SK-N-SH (cell line): ENCODE measurements at regions not wholly inside any gene's neighbourhood (a gene's known extent, or its start where the extent isn't known, plus 50 kb on each side); places are given as distances from the start of the nearest gene placed in this dataset.

Source experiments
- CTCF ChIA-PET: fragments of 300-600, 350-600 bp; formaldehyde crosslinking; extraction: SDS; loops from one replicate; lab custom pipeline; 2021; lab: Yijun Ruan, JAX
- POLR2A ChIA-PET: fragments of 350-600 bp; sonication (Branson Sonifier 250); formaldehyde crosslinking; extraction: SDS; loops from one replicate; lab custom pipeline; 2020; ENCODE audit warnings: antibody characterized with exemption, inconsistent platforms; lab: Yijun Ruan, JAX
- DNase-seq: peaks from one replicate; pipeline ENCODE4 v3.0.0; 2012
- H2AFZ ChIP-seq: fragments of 200-600 bp; sonication (generic); 2 replicates; pipeline ENCODE4 v1.8.1; 2016; ENCODE audit warnings: antibody characterized with exemption, mild to moderate bottlenecking, low read depth
- H3F3A ChIP-seq: fragments of 200-600 bp; sonication (generic); replicated peaks from 2 replicates; pipeline ENCODE3; 2016; ENCODE audit warnings: antibody characterized with exemption, mild to moderate bottlenecking; ENCODE audit not compliant: insufficient read depth
- H3K27ac ChIP-seq, 2 experiments: fragments of 200-500 bp in 1 of 2; fragments of 200-600 bp in 1 of 2; sonication (Bioruptor generic) in 1 of 2; sonication (generic), shearing (Covaris generic) in 1 of 2; 2 replicates each; pipeline versions ENCODE4 v1.5.1 to v1.6.1; 2014 to 2016; ENCODE audit warnings: low read depth in 2 of 2, inconsistent platforms in 1 of 2, low read length in 1 of 2, mild to moderate bottlenecking in 1 of 2, mixed read lengths in 1 of 2
- H3K27me3 ChIP-seq: fragments of 200-600 bp; sonication (generic), shearing (Covaris generic); 2 replicates; pipeline ENCODE4 v1.6.1; 2016; ENCODE audit warnings: mixed run types; ENCODE audit not compliant: insufficient read depth
- H3K36me3 ChIP-seq, 2 experiments: fragments of 200-500 bp in 1 of 2; fragments of 200-600 bp in 1 of 2; sonication (Bioruptor generic) in 1 of 2; sonication (generic) in 1 of 2; replicated peaks in 1 of 2; 2 replicates each; pipeline versions ENCODE3 to v1.5.1; 2014 to 2016; ENCODE audit warnings: low read length in 1 of 2, mild to moderate bottlenecking in 1 of 2; ENCODE audit not compliant: insufficient read depth in 2 of 2, control insufficient read depth in 1 of 2
- H3K4me1 ChIP-seq, 2 experiments: fragments of 200-500 bp in 1 of 2; fragments of 200-600 bp in 1 of 2; sonication (Bioruptor generic) in 1 of 2; sonication (generic), shearing (Covaris generic) in 1 of 2; 2 replicates each; pipeline versions ENCODE4 v1.5.1 to v1.6.1; 2014 to 2016; ENCODE audit warnings: low read depth in 1 of 2, low read length in 1 of 2, mixed run types in 1 of 2; ENCODE audit not compliant: insufficient read depth in 2 of 2, control insufficient read depth in 1 of 2
- H3K4me2 ChIP-seq: fragments of 200-600 bp; sonication (generic), shearing (Covaris generic); 2 replicates; pipeline ENCODE4 v1.6.1; 2017; ENCODE audit warnings: mixed run types
- H3K4me3 ChIP-seq, 2 experiments: fragments of 200-500 bp in 1 of 2; fragments of 200-600 bp in 1 of 2; sonication (Bioruptor generic) in 1 of 2; sonication (generic), shearing (Covaris generic) in 1 of 2; 2 replicates each; pipeline versions ENCODE4 v1.5.1 to v1.8.1; 2014 to 2016; ENCODE audit warnings: low read depth in 2 of 2, inconsistent platforms in 1 of 2, low read length in 1 of 2, mild to moderate bottlenecking in 1 of 2, mixed read lengths in 1 of 2, moderate library complexity in 1 of 2
- H3K79me2 ChIP-seq: fragments of 200-600 bp; sonication (generic); 2 replicates; pipeline ENCODE4 v1.8.1; 2017; ENCODE audit warnings: mild to moderate bottlenecking; ENCODE audit not compliant: insufficient read depth
- H3K9ac ChIP-seq: fragments of 200-600 bp; sonication (generic); 2 replicates; pipeline ENCODE4 v1.6.1; 2017; ENCODE audit warnings: mixed run types
- H3K9me2 ChIP-seq: fragments of 200-600 bp; sonication (generic); 2 replicates; pipeline ENCODE4 v1.6.1; 2017; ENCODE audit warnings: mixed run types
- H3K9me3 ChIP-seq: fragments of 200-600 bp; sonication (generic); 2 replicates; pipeline ENCODE4 v1.6.1; 2017; ENCODE audit warnings: mixed run types, mild to moderate bottlenecking, moderate library complexity
- H4K20me1 ChIP-seq: fragments of 200-600 bp; sonication (generic); 2 replicates; pipeline ENCODE4 v1.6.1; 2017; ENCODE audit warnings: mild to moderate bottlenecking, mixed run types; ENCODE audit not compliant: insufficient read depth
- CTCF ChIP-seq: fragments of 200-600 bp; sonication (generic); IDR thresholded peaks from 2 replicates; pipeline ENCODE4 v1.6.1; 2017; ENCODE audit warnings: antibody characterized with exemption, mild to moderate bottlenecking, moderate library complexity
- FOXJ3 ChIP-seq: sonication (generic); formaldehyde crosslinking; IDR thresholded peaks from 2 replicates; pipeline ENCODE4 v1.5.1; 2020; ENCODE audit warnings: mild to moderate bottlenecking, missing genetic modification reagents
- GATA2 ChIP-seq: sonication (generic); formaldehyde crosslinking; IDR thresholded peaks from 2 replicates; pipeline ENCODE4 v1.5.0; 2020; ENCODE audit warnings: mild to moderate bottlenecking, missing genetic modification reagents
- JUND ChIP-seq: IDR thresholded peaks from 2 replicates; pipeline ENCODE4 v1.4.0; 2012
- MAX ChIP-seq: IDR thresholded peaks from 2 replicates; pipeline ENCODE4 v1.4.0; 2012; ENCODE audit warnings: low read depth
- MXI1 ChIP-seq: IDR thresholded peaks from 2 replicates; pipeline ENCODE4 v1.6.1; 2012; ENCODE audit warnings: mild to moderate bottlenecking, low read depth, low read length, improper control_type of control experiment
- NFIC ChIP-seq: IDR thresholded peaks from 2 replicates; pipeline ENCODE4 v1.4.0; 2012; ENCODE audit warnings: borderline replicate concordance
- PBX3 ChIP-seq: IDR thresholded peaks from 2 replicates; pipeline ENCODE4; 2012
- POLR2AphosphoS5 ChIP-seq: IDR thresholded peaks from 2 replicates; pipeline ENCODE4 v1.6.1; 2012; ENCODE audit warnings: low read depth, low read length
- RCOR1 ChIP-seq: fragments of 150-350 bp; IDR thresholded peaks from 2 replicates; pipeline ENCODE4 v1.6.1; 2017; ENCODE audit warnings: antibody characterized with exemption, low read length
- TAF1 ChIP-seq: IDR thresholded peaks from 2 replicates; pipeline ENCODE4 v1.6.1; 2012; ENCODE audit warnings: low read depth, mild to moderate bottlenecking, low read length, moderate library complexity, borderline replicate concordance
- TEAD4 ChIP-seq: IDR thresholded peaks from 2 replicates; pipeline ENCODE4 v1.4.0; 2012; ENCODE audit warnings: mild to moderate bottlenecking, borderline replicate concordance; ENCODE audit not compliant: insufficient read depth
- USF2 ChIP-seq: fragments of 150-350 bp; IDR thresholded peaks from 2 replicates; pipeline ENCODE4 v1.6.1; 2017; ENCODE audit warnings: antibody characterized with exemption, low read length, low read depth, borderline replicate concordance
- YY1 ChIP-seq: IDR thresholded peaks from 2 replicates; pipeline ENCODE4 v1.4.0; 2012; ENCODE audit warnings: low read depth, mild to moderate bottlenecking
- WGBS: methylation state at CpG from one replicate; pipeline ENCODE4 v1.1.6; 2017; ENCODE audit warnings: low lambda C conversion rate; 5-methylcytosine and 5-hydroxymethylcytosine counted together

- H3K4me3 ChIP-seq: no peak overlapping the region
- H3K79me2 ChIP-seq: no peaks in the 10 kb centered on the region
- H3K27me3 ChIP-seq: no peaks in the 10 kb centered on the region
- no peaks in the 10 kb centered on the region for H4K20me1 ChIP-seq
- no peak overlapping the region for H3K27ac ChIP-seq
- no peak overlapping the region for H3K9ac ChIP-seq
- no peaks in the 10 kb centered on the region for H3K4me1 ChIP-seq
- H3K36me3 ChIP-seq: no peaks in the 10 kb centered on the region
- H2AFZ ChIP-seq: no peak overlapping the region
- no peak for DNase-seq
- ChIA-PET POLR2A (no interaction called here), CTCF (interaction anchor here (1.4 kb wide), 1 partner anchor 12 kb away, joined by 3 read pairs; no protein-coding TSS in a partner anchor)
- no peak overlapping the region for H3K4me2 ChIP-seq
- no peak for TF ChIP-seq FOXJ3 (CRISPR knock-in tag)
- no peak for TF ChIP-seq RCOR1
- no peaks in the 10 kb centered on the region for H3K9me3 ChIP-seq
- 71% methylated on average over 4 of the region's 4 CpGs for WGBS
- H3K9me2 ChIP-seq: no peaks in the 10 kb centered on the region
- no peaks in the 10 kb centered on the region for H3F3A ChIP-seq
Observed at GRCh38 chr10:107899075-107899474, 734.6 kb upstream of the SORCS1 start.

GRCh38 chr10:107898392-107898791 lies 733.9 kb upstream of the SORCS1 start:
- H3K9ac ChIP-seq: no peak overlapping the region
- ChIA-PET CTCF (interaction anchor here (1.0 to 1.4 kb wide), 2 partner anchors 12 to 14 kb away, joined by 3 read pairs; no protein-coding TSS in a partner anchor), POLR2A (no interaction called here)
- no peaks in the 10 kb centered on the region for H3K79me2 ChIP-seq
- no peak for TF ChIP-seq TAF1
- TF ChIP-seq USF2: no peak
- TF ChIP-seq PBX3: no peak
- no peak for TF ChIP-seq FOXJ3 (CRISPR knock-in tag)
- TF ChIP-seq TEAD4: no peak
- no peak for TF ChIP-seq RCOR1
- no peak for TF ChIP-seq NFIC
- no peak for TF ChIP-seq YY1
- TF ChIP-seq MXI1: no peak
- no peak for TF ChIP-seq JUND
- H3K4me1 ChIP-seq: no peaks in the 10 kb centered on the region
- no peak overlapping the region for H3K4me3 ChIP-seq
- H3K27me3 ChIP-seq: no peaks in the 10 kb centered on the region
- H3K9me2 ChIP-seq: no peaks in the 10 kb centered on the region
- H3K4me2 ChIP-seq: no peak overlapping the region
- H3K9me3 ChIP-seq: no peaks in the 10 kb centered on the region
- H3F3A ChIP-seq: no peaks in the 10 kb centered on the region
- DNase-seq: no peak
- no peak overlapping the region for H2AFZ ChIP-seq
- 44% methylated on average over 4 of the region's 4 CpGs for WGBS
- H3K27ac ChIP-seq: no peak overlapping the region
- H3K36me3 ChIP-seq: no peaks in the 10 kb centered on the region
- H4K20me1 ChIP-seq: no peaks in the 10 kb centered on the region

- no peaks in the 10 kb centered on the region for H3K9me3 ChIP-seq
- 39% methylated on average over 4 of the region's 4 CpGs for WGBS
Observed at GRCh38 chr10:107894516-107894915, 730.0 kb upstream of the SORCS1 start.

More at GRCh38 chr10:107894516-107894915, 730.0 kb upstream of the SORCS1 start:
- H3K27ac ChIP-seq: no peak overlapping the region
- ChIA-PET POLR2A (no interaction called here), CTCF (no interaction called here)
- H4K20me1 ChIP-seq: no peaks in the 10 kb centered on the region
- no peak overlapping the region for H3K4me2 ChIP-seq
- H2AFZ ChIP-seq: no peak overlapping the region
- DNase-seq: no peak
- TF ChIP-seq POLR2AphosphoS5: no peak
- no peak for TF ChIP-seq MAX
- TF ChIP-seq YY1: no peak
- TF ChIP-seq GATA2 (CRISPR knock-in tag): no peak
- TF ChIP-seq CTCF: no peak
- H3K9me2 ChIP-seq: no peaks in the 10 kb centered on the region
- no peak overlapping the region for H3K9ac ChIP-seq
- H3K27me3 ChIP-seq: no peaks in the 10 kb centered on the region
- H3K79me2 ChIP-seq: no peaks in the 10 kb centered on the region
- no peaks in the 10 kb centered on the region for H3F3A ChIP-seq
- no peak overlapping the region for H3K4me3 ChIP-seq
- no peaks in the 10 kb centered on the region for H3K36me3 ChIP-seq
- no peaks in the 10 kb centered on the region; a peak in 1 of 4 replicates for H3K4me1 ChIP-seq
